Fibroblast of villous mesenchyme (primary cell): ENCODE measurements at regions not wholly inside any gene's neighbourhood (a gene's known extent, or its start where the extent isn't known, plus 50 kb on each side); places are given as distances from the start of the nearest gene placed in this dataset.

Experiments used
- DNase-seq: peaks from one replicate; pipeline ENCODE4 v3.0.0-alpha.2; 2010; ENCODE audit warnings: low read depth
- H3K4me3 ChIP-seq: 2 replicates; pipeline ENCODE4 v1.5.1; 2011; ENCODE audit warnings: low read depth, mild to moderate bottlenecking, low read length
- TF ChIP-seq, protein P1 (sequence below): IDR thresholded peaks from 2 replicates; pipeline ENCODE4 v1.5.1; 2012; ENCODE audit warnings: low read depth, mild to moderate bottlenecking, low read length; ENCODE audit not compliant: insufficient read depth

DNA sequence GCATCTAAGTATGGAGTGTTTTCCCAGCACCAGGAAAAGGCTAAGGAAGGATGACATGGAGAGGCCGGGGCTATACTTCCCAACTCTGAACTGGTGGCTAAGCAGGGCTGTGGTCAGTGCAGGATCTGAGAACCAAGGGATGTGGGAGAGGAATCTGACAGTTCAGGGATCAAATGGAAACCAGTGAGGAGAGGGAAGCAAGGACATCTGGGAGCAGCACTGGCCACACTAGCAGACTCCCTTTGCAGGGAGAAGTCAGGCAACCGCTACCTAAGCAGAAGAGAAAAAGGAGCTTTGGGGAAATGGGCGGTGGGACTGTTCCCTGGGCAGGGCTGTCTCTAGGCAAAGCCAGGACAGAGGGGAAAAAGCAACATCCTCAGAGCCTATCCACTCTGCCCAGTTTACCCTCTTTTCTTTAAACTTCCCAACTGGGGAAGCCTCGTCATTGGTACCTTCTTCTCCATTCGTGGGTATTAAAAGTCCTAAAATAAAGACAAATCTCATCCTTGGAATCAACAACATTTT lies 105.8 kb upstream of the MEIS1 start:
- DNase-seq: no peak
- TF ChIP-seq, protein P1, sequence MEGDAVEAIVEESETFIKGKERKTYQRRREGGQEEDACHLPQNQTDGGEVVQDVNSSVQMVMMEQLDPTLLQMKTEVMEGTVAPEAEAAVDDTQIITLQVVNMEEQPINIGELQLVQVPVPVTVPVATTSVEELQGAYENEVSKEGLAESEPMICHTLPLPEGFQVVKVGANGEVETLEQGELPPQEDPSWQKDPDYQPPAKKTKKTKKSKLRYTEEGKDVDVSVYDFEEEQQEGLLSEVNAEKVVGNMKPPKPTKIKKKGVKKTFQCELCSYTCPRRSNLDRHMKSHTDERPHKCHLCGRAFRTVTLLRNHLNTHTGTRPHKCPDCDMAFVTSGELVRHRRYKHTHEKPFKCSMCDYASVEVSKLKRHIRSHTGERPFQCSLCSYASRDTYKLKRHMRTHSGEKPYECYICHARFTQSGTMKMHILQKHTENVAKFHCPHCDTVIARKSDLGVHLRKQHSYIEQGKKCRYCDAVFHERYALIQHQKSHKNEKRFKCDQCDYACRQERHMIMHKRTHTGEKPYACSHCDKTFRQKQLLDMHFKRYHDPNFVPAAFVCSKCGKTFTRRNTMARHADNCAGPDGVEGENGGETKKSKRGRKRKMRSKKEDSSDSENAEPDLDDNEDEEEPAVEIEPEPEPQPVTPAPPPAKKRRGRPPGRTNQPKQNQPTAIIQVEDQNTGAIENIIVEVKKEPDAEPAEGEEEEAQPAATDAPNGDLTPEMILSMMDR: no peak
- no peak overlapping the region for H3K4me3 ChIP-seq

- H3K4me3 ChIP-seq: no peak overlapping the region
- DNase-seq: no peak
- TF ChIP-seq, protein P1: no peak
Measured at GRCh38 chr2:66327066-66327740, 107.7 kb upstream of the MEIS1 start.

- H3K4me3 ChIP-seq: no peak overlapping the region
- no peak for DNase-seq
- TF ChIP-seq, protein P1: no peak
Measured at GRCh38 chr2:66324909-66325528, 109.9 kb upstream of the MEIS1 start.

DNA sequence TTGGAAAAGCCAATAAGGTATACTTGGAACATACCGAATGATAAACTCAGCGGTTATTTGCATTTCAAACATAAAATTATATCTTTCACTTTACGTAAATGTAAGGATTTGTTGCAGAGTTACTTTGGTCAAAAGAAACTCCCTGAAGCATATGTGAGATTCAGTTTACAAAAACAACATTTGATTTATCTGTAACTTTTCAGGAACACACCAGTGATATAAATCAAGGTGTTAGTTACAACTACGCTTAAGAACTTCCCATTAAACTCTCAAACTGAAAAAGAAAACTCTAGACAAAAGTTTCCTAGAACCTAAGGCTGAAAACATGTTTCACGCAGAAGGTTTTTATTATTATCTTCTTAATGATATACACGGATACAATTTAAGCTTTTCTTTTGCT lies 110.6 kb upstream of the MEIS1 start:
- TF ChIP-seq, protein P1: no peak
- DNase-seq: no peak
- no peak overlapping the region for H3K4me3 ChIP-seq

DNA sequence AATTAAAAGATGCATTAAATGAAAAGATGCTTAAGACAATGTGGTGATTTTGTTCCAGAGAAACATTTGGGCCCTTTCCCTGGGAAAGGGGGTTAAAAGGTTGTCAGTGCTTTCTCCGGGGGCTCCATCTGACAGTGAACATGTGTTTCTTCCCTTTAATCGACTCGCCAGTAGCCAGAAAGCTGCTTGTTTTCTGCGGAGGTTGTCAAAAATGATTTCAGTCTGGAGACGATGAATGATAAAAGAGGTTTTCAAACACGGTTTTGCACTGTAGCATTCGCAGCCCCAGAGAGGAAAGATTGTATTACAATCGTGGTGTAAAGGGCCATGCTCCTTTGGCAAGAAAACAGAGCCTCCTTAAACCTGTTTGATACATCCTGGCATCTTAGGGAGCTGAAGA lies 111.5 kb upstream of the MEIS1 start:
- no peak for DNase-seq
- TF ChIP-seq, protein P1: no peak
- no peak overlapping the region for H3K4me3 ChIP-seq

DNA sequence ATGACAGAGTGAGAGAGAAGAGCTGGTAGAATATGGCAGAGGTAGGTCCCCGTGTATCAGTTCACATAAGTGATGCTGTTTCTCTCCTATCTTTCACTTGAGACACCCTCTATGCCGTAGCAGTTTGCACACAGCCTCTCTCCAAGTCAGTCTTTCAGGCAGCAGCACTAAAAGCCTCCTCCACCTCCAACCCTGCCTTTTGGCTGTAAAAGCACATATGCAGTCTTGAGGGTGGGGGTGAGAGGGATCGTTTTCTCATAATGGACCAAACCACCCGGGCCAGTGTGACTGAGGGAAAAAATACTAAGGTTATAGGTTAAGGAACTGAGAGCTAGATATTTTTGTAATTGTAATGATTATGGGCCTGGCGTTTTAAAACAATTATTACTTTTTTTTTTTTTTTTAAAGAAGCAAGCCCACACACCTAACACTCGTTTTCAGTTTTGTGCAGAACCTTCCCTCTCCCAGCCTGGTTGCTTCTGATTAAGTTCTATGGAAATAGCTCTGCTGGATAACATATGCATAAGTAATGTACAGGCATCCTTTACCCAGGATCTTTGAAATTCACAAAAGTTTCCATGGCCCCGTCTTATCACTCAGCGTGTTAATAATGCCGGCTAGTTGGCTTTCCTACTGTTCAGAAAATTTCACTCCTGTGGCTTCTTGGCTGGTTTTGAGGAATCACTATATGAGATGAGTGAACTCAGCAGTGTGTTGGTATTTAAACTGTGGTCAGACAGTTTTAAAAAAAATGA lies 112.2 kb upstream of the MEIS1 start:
- no peak overlapping the region for H3K4me3 ChIP-seq
- no peak for DNase-seq
- TF ChIP-seq, protein P1: no peak
